H9 (cell line): ENCODE measurements at regions not wholly inside any gene's neighbourhood (a gene's known extent, or its start where the extent isn't known, plus 50 kb on each side); places are given as distances from the start of the nearest gene placed in this dataset.

Experiments used
- DNase-seq: peaks from one replicate; pipeline ENCODE4 v3.0.0-alpha.2; 2017
- H2AFZ ChIP-seq: one replicate; pipeline ENCODE4 v1.6.1; 2013; ENCODE audit warnings: mild to moderate bottlenecking, low read length, control low read depth, moderate library complexity
- H2AK5ac ChIP-seq: 2 replicates; pipeline ENCODE4 v1.6.1; 2013; ENCODE audit warnings: low read length, control low read depth, mixed read lengths; ENCODE audit not compliant: insufficient read length
- H2BK120ac ChIP-seq: one replicate; pipeline ENCODE4 v1.6.1; 2013; ENCODE audit warnings: low read depth, mild to moderate bottlenecking, low read length, control low read depth, inconsistent platforms; ENCODE audit not compliant: poor library complexity, severe bottlenecking
- H2BK12ac ChIP-seq: 2 replicates; pipeline ENCODE4 v1.6.1; 2013; ENCODE audit warnings: low read length, control low read depth, mixed read lengths, low read depth; ENCODE audit not compliant: insufficient read length
- H2BK15ac ChIP-seq: 2 replicates; pipeline ENCODE4 v1.6.1; 2013; ENCODE audit warnings: low read depth, low read length, control low read depth
- H2BK20ac ChIP-seq: one replicate; pipeline ENCODE4 v1.6.1; 2013; ENCODE audit warnings: low read depth, mild to moderate bottlenecking, low read length, control low read depth, inconsistent platforms; ENCODE audit not compliant: poor library complexity, severe bottlenecking
- H2BK5ac ChIP-seq: 2 replicates; pipeline ENCODE4 v1.6.1; 2013; ENCODE audit warnings: low read length, control low read depth, mixed read lengths; ENCODE audit not compliant: insufficient read length
- H3K14ac ChIP-seq: 2 replicates; pipeline ENCODE4 v1.6.1; 2013; ENCODE audit warnings: low read length, control low read depth; ENCODE audit not compliant: insufficient read depth
- H3K18ac ChIP-seq: 2 replicates; pipeline ENCODE4 v1.6.1; 2013; ENCODE audit warnings: low read depth, mild to moderate bottlenecking, mixed read lengths, low read length, control low read depth; ENCODE audit not compliant: insufficient read length
- H3K23ac ChIP-seq: 2 replicates; pipeline ENCODE4 v1.6.1; 2013; ENCODE audit warnings: low read length, control low read depth, mixed read lengths, low read depth; ENCODE audit not compliant: insufficient read length
- H3K23me2 ChIP-seq: 2 replicates; pipeline ENCODE4 v1.6.1; 2013; ENCODE audit warnings: low read depth, mild to moderate bottlenecking, mixed read lengths, low read length, control low read depth; ENCODE audit not compliant: insufficient read length, poor library complexity, severe bottlenecking
- H3K27ac ChIP-seq: 2 replicates; pipeline ENCODE4 v1.5.1; 2013; ENCODE audit warnings: low read length, control low read depth, mixed read lengths, low read depth; ENCODE audit not compliant: insufficient read length
- H3K27me3 ChIP-seq: 2 replicates; pipeline ENCODE4 v1.6.1; 2013; ENCODE audit warnings: low read length, control low read depth, inconsistent platforms; ENCODE audit not compliant: insufficient read depth
- H3K4ac ChIP-seq: 2 replicates; pipeline ENCODE4 v1.6.1; 2013; ENCODE audit warnings: low read depth, mild to moderate bottlenecking, control low read depth, inconsistent platforms, low read length, moderate library complexity
- H3K4me1 ChIP-seq: 2 replicates; pipeline ENCODE4 v1.6.1; 2013; ENCODE audit warnings: low read length, control low read depth, inconsistent platforms; ENCODE audit not compliant: insufficient read depth
- H3K4me2 ChIP-seq: 2 replicates; pipeline ENCODE4 v1.6.1; 2013; ENCODE audit warnings: low read length, control low read depth, mixed read lengths; ENCODE audit not compliant: insufficient read length, insufficient read depth
- H3K56ac ChIP-seq: 2 replicates; pipeline ENCODE4 v1.6.1; 2013; ENCODE audit warnings: low read depth, mild to moderate bottlenecking, mixed read lengths, low read length, control low read depth; ENCODE audit not compliant: insufficient read length
- H3K79me1 ChIP-seq: 2 replicates; pipeline ENCODE4 v1.6.1; 2013; ENCODE audit warnings: low read depth, mild to moderate bottlenecking, moderate library complexity, low read length, control low read depth, inconsistent platforms; ENCODE audit not compliant: insufficient read depth, poor library complexity, severe bottlenecking
- H3K79me2 ChIP-seq: 2 replicates; pipeline ENCODE4 v1.6.1; 2013; ENCODE audit warnings: low read length, control low read depth, inconsistent platforms; ENCODE audit not compliant: insufficient read depth
- H3K9ac ChIP-seq: 2 replicates; pipeline ENCODE4 v1.6.1; 2013; ENCODE audit warnings: low read length, control low read depth, mixed read lengths; ENCODE audit not compliant: insufficient read length; ENCODE audit errors: extremely low read depth
- H3K9me3 ChIP-seq: one replicate; pipeline ENCODE4 v1.6.1; 2013; ENCODE audit warnings: low read depth, low read length, inconsistent platforms; ENCODE audit not compliant: control insufficient read depth
- H3T11ph ChIP-seq: one replicate; pipeline ENCODE4 v1.6.1; 2013; ENCODE audit warnings: mild to moderate bottlenecking, low read length, control low read depth, inconsistent platforms
- H4K20me1 ChIP-seq: one replicate; pipeline ENCODE4 v1.6.1; 2013; ENCODE audit not compliant: control insufficient read depth, insufficient read length, insufficient read depth
- H4K5ac ChIP-seq: 2 replicates; pipeline ENCODE4 v1.6.1; 2013; ENCODE audit warnings: low read depth, mild to moderate bottlenecking, mixed read lengths, low read length, control low read depth; ENCODE audit not compliant: insufficient read length
- H4K8ac ChIP-seq: replicated peaks from 2 replicates; pipeline ENCODE4 v1.6.1; 2013; ENCODE audit warnings: low read length, control low read depth, mixed read lengths, low read depth; ENCODE audit not compliant: insufficient read length
- H4K91ac ChIP-seq: 2 replicates; pipeline ENCODE4 v1.6.1; 2013; ENCODE audit warnings: low read depth, mild to moderate bottlenecking, moderate library complexity, mixed read lengths, low read length, control low read depth; ENCODE audit not compliant: insufficient read length
- H3K27ac Mint-ChIP-seq, 3 experiments: 2 replicates in 2 of 3; 3 replicates in 1 of 3; pipeline ENCODE4 v1.8.0; 2020 to 2021; ENCODE audit warnings: mixed read lengths in 3 of 3, mild to moderate bottlenecking in 1 of 3, moderate library complexity in 1 of 3
- H3K27me3 Mint-ChIP-seq: 2 replicates; pipeline ENCODE4 v1.8.0; 2021; ENCODE audit warnings: low read depth, mild to moderate bottlenecking, moderate library complexity, mixed read lengths
- H3K36me3 Mint-ChIP-seq, 3 experiments: 2 replicates in 2 of 3; 3 replicates in 1 of 3; pipeline ENCODE4 v1.8.0; 2020 to 2021; ENCODE audit warnings: low read depth in 3 of 3, mixed read lengths in 3 of 3; ENCODE audit not compliant: insufficient read depth in 1 of 3
- H3K4me1 Mint-ChIP-seq, 2 experiments: 2 replicates each; pipeline ENCODE4 v1.8.0; 2020; ENCODE audit warnings: mixed read lengths in 2 of 2
- H3K4me3 Mint-ChIP-seq, 2 experiments: 2 replicates in 1 of 2; 3 replicates in 1 of 2; pipeline ENCODE4 v1.8.0; 2020 to 2021; ENCODE audit warnings: mild to moderate bottlenecking in 2 of 2, mixed read lengths in 2 of 2, moderate library complexity in 1 of 2
- H3K9me3 Mint-ChIP-seq, 2 experiments: 2 replicates in 1 of 2; 3 replicates in 1 of 2; pipeline ENCODE4 v1.8.0; 2020; ENCODE audit warnings: mild to moderate bottlenecking in 2 of 2, mixed read lengths in 2 of 2, moderate library complexity in 1 of 2
- WGBS: extraction: QIAGEN DNeasy Blood & Tissue Kit; methylation state at CpG from one replicate; pipeline ENCODE4 v1.1.7; 2013; ENCODE audit warnings: missing lambda C conversion rate, low lambda C conversion rate, mixed read lengths; ENCODE audit not compliant: insufficient read length; ENCODE audit errors: extremely low coverage; 5-methylcytosine and 5-hydroxymethylcytosine counted together
- TF ChIP-seq, protein P1 (sequence below): fragments of 200-600 bp; sonication (generic); conservative IDR thresholded peaks from 3 replicates; pipeline ENCODE4 v1.8.0; 2021; ENCODE audit warnings: antibody characterized with exemption, mild to moderate bottlenecking

DNA sequence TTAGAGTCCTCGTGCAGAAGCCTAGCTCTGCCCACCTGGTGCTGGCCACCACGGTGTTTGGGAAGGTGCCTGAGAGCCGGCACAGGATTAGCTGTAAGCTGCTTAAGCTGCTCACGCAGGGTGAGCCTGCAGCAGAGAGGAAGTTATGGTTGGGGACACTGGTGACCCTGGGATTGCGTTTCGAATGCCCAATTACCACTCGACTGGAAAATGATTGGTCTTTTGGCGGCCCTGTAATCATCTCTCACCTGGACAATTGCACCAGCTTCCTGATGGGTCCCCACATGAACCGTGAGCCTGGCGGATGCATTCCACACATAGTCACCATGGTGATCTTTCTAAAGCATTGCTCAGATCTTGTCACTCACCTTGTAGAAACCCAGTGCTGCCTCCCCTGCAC lies 442.3 kb upstream of the ZMIZ1 start:
- Histone ChIP-seq H4K5ac (no peak overlapping the region), H2BK15ac (no peak overlapping the region), H3K4ac (no peak overlapping the region), H3K79me2 (no peaks in the 10 kb centered on the region), H2BK5ac (no peak overlapping the region), H3K79me1 (no peaks in the 10 kb centered on the region), H3T11ph (no peak overlapping the region), H3K9ac (no peak overlapping the region), H3K27ac (no peak overlapping the region), H2BK12ac (no peak overlapping the region), H4K91ac (no peak overlapping the region), H3K4me1 (peaks cover 3% of the 10 kb centered on the region; the same call in 1 of the 2 replicates), H4K8ac (no peak overlapping the region), H2AFZ (no peak overlapping the region), H3K18ac (no peak overlapping the region), H3K9me3 (no peaks in the 10 kb centered on the region), H3K56ac (no peak overlapping the region), H3K4me2 (no peak overlapping the region), H2BK120ac (no peak overlapping the region), H2AK5ac (no peak overlapping the region), H2BK20ac (no peak overlapping the region), H3K27me3 (no peaks in the 10 kb centered on the region), H3K23ac (no peak overlapping the region), H4K20me1 (no peaks in the 10 kb centered on the region), H3K14ac (no peak overlapping the region), H3K23me2 (no peaks in the 10 kb centered on the region)
- Mint-ChIP-seq H3K4me3 (no peak overlapping the region), H3K4me1 (peaks cover 24 to 31% of the 10 kb centered on the region in 2 experiments), H3K27ac (peak overlapping the region in 1 of 3 experiments; percentile 61; a peak in 1 of 7 replicates), H3K9me3 (no peaks in the 10 kb centered on the region; a peak in 1 of 5 replicates), H3K27me3 (peaks cover 33% of the 10 kb centered on the region), H3K36me3 (no peaks in the 10 kb centered on the region)
- WGBS: no CpG with 5 or more reads among the region's 10 CpGs
- TF ChIP-seq, protein P1, sequence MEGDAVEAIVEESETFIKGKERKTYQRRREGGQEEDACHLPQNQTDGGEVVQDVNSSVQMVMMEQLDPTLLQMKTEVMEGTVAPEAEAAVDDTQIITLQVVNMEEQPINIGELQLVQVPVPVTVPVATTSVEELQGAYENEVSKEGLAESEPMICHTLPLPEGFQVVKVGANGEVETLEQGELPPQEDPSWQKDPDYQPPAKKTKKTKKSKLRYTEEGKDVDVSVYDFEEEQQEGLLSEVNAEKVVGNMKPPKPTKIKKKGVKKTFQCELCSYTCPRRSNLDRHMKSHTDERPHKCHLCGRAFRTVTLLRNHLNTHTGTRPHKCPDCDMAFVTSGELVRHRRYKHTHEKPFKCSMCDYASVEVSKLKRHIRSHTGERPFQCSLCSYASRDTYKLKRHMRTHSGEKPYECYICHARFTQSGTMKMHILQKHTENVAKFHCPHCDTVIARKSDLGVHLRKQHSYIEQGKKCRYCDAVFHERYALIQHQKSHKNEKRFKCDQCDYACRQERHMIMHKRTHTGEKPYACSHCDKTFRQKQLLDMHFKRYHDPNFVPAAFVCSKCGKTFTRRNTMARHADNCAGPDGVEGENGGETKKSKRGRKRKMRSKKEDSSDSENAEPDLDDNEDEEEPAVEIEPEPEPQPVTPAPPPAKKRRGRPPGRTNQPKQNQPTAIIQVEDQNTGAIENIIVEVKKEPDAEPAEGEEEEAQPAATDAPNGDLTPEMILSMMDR: no peak
- DNase-seq: no peak
